HUDEP-2 (cell line): ENCODE measurements at regions not wholly inside any gene's neighbourhood (a gene's known extent, or its start where the extent isn't known, plus 50 kb on each side); places are given as distances from the start of the nearest gene placed in this dataset.
"Not testable (repeated sequence)": the region's sequence is repeated elsewhere in the genome, so short reads cannot be mapped to it uniquely, and the experiment has no call there.

Experiments
- DNase-seq, 76 experiments: peaks; one replicate each; lab custom pipeline; 2025; ENCODE audit not compliant: unreplicated experiment in 76 of 76; lab: John Stamatoyannopoulos, UW

DNA sequence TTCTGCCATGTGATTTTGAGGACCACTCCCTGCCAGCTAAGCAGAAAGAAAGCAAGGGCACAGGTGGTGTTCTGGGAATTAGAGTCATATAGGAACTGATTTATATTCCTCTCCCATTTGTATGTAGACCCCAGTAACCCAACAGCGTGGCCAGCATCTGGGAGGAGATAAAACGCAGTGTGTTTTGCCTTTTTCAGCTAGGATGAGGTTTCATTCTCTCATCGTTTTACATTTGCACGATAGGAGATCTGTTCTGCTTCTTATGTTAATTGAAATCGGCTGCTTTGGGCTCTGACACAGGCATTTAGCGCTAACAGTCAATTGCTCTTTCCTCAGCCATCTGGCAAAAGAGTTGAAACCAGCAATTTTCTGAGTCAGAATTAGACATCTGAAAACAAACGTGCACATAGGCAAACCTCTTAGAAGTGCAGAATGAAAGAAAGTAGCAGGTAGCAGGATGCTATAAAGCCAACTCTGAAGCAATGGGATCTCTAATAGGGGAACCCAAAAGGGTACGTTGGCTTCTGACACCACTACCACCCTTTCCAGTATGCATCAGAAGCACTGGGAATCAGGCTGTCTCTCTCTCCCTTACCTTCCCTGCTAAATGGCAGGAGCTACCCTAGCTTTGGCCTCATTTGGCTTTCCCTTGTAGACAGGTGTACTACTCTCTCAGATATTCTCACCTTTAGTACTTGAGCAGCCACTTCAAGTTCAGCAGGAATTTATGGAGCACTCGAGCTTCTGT lies 219.1 kb downstream of the PHLDA1 start:
- DNase-seq: no peak

DNA sequence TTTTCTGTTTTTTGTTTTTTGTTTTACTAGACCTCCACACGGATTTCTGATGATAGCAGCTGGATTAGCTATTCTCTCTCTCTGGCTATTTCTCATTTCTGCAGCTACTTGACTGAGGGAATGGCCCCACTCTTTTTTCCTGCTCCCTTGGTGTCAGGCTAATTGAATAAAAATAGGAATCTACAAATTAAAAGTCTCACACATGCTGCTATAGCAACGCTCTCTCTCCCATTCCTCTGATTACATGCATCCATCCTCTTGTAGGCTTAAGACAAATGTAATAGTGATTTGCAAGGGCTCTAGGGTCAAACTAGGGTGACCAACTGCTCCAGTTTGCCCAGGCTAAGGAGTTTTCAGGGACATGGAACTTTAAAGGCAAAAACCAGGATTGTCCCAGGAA lies 221.8 kb downstream of the PHLDA1 start:
- no peak for DNase-seq

DNA sequence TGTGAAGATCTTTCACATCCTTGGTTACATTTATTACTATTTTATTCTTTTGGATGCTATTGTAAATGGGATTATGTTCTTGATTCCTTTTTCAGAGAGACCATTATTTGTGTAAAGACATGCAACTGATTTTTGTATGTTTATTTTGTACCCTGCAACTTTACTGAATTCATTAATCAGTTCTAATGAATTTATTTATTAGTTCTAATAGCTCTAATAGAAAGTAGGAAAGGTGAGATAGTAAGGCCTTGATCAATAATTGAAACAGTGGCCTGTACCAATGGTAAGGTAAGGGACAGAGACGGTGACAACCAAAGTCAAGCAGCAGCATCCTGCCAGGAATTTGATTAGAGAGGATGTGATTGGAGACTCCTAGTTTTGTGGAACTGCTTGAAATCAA lies 224.1 kb downstream of the PHLDA1 start:
- no peak for DNase-seq

DNA sequence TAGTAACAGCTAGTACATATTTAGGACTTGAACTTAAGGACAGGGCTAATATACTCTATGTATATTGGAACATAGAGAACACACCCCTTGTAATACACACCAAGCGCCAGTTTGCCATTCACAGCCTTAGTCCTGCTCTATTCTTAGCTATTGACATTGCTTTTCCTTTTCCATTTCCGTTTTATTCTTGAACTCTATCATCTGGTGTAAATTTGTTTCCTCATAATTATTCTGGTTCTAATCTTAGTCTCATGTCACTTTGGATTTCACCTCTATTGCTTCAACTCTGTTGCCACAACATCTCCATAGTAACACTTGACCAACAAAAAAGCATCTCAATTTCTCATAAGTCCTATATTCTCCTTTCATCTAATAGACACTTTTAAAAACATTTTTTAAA lies 225.7 kb downstream of the PHLDA1 start:
- DNase-seq: no peak

DNA sequence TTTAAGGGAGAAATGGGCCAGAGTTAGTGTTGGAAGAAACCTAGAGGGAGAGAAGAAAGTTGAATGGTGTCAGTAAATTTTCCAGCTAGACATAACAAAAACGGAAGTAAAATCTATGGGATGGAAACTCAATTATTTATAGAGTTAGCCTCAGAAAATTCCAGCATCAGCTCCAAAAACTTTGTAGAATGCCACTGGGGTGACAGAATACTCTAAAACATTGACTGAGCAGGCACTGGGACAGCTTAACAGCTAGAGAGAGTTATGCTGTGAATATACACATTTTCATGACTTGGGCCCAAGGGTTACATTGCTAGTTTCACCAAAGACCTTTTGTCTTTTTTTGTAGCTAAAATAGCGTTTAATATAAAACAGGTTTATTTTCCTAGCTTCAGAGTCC lies 226.3 kb downstream of the PHLDA1 start:
- no peak for DNase-seq

DNA sequence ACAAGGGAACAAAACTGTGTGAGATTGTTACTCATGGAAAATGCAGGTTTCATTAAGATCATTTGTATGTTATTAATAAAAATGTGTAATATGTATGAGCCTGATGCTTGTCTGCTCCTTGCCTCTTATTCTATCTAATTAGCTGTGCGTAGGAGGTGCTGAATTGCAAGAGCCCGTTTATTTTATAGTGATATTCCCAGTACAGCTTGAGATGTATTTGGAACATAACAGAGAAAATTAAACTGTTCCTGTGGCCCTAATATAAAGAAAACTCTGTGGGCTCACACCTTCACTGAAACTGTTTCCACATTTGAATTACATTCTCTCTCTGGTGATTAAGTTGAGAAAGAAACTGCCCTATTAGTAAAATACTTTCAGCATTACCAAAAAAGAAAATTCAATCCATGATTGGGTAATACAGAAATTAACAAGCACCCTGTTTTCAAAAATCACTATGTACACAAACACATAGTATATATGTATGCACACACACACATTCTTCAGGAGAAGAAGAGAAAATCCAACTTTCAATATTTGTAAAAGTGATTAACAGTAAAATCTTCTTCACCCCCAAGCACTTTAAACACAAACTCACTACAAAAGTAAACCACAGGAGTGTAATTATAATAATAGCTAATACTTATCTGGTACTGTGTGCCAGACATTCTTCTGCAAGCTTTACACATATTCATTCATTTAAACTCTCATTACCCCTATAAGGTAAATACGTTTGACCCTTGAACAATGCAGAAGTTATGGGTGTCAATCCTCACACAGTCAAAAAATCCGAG lies 233.2 kb downstream of the PHLDA1 start:
- DNase-seq: no peak

DNA sequence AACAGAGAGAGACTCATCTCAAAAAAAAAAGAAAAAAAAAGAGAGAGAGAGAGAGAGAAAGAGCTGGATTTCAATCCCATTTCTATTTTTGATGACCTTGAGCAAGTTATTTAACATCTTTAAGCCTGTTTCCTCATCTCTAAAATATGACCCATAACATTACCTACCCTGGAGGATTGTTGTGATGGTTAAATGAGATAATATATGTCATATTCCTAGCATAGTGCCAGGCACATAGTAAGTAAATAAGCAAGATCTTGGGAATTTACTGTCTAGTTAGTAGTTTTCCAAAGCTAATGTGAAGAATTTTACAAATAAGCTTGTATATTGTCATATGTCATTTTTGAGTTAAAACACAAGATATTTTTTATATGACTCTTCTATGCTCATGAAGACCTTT lies 236.5 kb downstream of the PHLDA1 start:
- DNase-seq: no peak

DNA sequence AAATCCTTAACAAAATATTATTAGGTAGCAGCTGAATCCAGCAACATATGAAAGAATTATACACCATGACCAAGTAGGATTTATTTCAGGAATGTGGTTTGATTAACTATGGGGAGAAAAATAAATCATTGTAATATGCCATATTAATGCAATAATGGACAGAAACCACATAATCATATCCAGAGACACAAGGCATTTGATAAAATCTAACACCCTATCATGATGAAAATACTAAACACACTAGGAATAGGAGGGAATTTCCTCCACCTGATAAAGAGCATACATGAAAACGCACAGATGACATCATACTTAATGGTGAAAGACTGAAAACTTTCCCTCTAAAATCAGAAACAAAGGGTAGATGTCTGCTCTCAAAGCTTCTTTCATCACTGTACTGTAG lies 238.9 kb downstream of the PHLDA1 start:
- DNase-seq: no peak

DNA sequence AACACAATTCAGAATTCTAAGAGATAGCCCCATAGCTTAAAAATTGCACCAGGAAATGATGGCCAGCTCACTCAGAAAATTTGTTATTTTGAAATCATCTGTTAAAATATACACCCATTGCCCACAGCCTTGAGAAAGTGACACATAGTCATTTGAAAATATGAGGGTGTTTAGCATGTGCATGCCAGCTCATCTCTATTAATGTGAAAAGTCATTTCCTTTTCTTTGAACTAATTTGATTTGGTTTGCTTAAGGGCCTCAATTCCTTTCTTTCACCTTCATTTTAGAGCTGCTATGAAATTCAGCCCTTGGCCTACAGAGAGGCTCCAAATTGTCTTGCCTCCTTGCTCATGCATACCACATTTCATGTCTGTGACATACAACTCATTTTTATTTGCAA lies 241.4 kb downstream of the PHLDA1 start:
- no peak for DNase-seq

DNA sequence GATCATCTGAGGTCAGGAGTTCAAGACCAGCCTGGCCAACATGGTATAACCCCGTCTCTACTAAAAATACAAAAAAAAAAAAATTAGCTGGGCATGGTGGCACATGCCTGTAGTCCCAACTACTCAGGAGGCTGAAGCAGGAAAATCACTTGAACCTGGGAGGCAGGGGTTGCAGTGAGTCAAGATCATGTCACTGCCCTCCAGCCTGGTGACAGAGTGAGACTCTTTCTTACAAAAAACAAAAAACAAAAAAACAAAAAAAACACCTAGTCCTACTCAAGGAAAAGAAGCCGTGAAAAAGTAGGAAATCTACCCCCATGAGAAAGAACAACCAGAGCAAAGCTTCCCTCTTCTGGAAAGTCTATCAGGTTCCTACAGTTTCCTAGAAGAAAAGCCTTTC lies 244.4 kb downstream of the PHLDA1 start:
- not testable (repeated sequence) for DNase-seq

DNA sequence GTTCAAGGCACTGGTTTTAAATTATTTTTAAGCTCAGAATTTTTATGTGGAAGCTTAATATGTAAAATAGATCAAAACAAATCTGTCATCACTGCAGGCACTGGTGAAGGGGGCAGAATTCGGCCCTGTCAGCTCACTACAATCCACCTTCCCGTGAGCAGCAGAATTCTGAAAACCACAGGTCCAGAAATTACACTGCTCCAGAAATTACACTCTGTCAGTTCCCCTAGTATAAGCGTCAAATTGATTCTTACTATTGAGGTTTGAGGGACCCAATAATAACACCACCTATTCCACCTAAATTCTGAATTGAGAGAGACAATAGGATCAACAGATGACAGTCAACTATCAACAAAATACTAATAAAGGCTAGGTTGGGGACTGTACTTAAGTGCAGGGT lies 245.5 kb downstream of the PHLDA1 start:
- DNase-seq: no peak

DNA sequence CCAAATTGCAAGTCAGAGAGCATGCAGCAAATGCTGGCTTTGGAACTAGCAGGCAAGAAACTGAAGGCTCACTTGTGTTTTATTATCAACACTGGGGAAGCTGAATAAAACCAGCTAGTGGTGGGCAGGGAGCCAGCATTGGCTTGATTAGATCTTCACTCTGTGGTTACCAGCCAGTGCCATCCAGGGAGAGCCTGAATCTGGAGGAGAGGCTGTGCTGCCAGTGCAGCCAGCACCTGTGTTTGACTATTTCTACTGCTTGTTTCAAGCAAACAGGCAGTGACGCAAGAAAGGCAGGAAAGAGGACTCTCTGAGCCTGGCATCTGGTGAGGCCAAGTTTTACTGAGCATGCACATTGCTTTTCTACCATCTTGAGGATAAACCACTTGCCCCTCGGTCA lies 247.0 kb downstream of the PHLDA1 start:
- peak in 60 of 76 experiments; percentile 0 to 64 (median 25) for DNase-seq

DNA sequence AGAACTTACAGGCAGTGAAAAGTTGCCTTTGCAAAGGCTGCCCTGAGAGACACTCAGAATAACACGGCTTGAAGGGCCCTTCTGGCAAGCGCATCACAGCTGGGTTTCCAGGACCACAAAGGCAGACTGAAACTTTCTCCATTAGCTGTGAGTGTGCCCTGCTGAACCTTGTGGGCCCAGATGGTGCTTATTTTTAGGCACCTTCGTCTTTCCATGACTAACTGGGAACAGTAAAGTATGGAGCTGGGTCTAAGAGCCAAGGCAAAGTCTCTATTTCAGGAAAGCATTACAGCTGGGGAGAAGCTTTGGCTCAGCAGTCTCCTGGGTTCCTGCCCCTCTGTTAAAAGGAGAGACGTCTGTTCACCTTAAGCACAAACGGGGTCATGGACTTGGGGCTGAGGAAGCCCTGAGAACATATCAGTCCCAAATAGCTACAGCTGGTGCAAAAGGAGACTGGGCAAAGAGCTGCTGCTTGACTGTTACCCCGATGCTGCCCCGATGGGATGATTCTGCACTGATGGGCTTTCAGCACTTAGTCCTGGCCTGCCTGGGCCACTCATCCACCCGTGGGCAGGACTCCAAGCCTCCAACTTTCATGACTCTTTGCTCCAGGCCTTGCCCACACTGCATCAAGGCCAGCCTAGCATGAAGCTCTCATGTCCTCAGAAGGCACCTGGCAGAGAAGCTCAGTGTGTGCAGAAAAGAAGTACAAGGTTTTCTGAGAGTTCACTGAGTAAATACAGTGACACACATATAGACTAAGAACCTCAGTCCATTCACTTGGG lies 248.3 kb downstream of the PHLDA1 start:
- DNase-seq: no peak

DNA sequence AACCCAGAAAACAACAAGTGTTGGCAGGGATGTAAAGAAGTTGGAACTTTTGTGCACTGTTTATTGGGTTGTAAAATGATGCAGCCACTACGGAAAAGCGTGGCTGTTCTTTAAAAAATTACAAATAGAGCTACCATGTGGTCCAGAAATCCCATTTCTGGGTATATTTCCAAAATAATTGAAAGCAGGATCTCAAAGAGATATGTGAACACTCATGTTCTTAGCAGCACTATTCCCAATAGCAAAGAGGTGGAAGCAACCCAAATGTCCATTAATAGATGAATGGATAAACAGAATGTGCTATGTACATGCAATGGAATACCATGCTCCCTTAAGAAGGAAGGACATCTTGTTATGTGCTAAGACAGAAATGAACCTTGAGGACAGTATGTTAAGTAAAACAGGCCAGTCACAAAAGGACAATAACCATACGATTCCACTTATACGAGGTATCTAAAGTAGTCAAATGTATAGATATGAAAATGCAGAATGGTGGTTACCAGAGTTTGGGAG lies 249.5 kb downstream of the PHLDA1 start:
- DNase-seq: no peak

DNA sequence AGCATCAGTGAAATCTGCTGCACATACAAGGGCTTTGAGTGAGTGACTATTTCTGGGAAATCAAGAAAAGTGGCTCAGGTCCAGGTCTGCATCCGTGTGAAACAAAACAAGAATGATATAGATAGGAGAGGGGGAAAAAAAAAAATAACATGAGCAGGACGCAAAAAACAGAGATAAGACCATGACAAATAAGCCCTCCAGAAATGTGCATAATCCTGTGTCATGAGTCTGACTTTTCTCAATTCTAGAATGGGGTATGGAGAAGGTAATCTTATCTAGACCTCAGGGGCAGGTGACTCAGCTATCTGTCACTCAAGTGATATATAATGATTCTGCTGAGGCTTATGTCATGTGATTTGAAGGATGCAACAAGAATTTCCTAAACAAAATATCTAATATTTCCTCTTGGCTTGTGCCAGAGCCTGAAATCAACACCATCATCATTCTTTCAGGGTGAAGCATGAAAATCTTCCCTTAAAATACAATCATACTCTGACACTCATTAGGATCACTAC lies 250.0 kb downstream of the PHLDA1 start:
- DNase-seq: peak in 8 of 76 experiments; percentile 0 to 41 (median 18)

DNA sequence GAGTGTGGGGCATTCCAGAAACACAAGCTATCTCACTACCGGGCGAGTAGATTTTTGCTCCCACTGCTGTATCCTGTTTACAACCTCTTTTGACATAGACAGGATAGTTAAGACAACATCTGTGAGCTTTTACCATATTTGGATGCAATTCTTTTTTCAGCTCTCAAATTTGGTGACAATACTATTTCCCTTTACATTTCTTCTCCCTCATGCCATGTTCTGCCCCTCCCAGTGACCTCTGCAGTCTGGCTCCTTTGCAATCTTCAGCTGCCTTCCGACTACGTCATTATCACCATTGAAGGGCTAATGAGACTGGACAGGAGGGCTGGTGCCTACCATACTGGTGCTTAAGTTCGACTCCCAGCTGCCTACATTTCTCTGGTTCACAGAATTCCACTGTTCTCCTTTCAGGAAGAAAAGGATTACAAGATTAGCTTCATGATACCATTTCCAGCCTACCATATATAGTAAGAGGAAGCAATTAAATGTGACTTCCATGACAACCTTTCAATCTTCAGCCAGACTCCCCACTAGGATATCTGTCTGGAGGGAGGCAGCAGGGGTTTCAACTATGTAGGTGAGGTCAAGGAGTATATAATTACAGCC lies 251.6 kb downstream of the PHLDA1 start:
- DNase-seq: no peak

DNA sequence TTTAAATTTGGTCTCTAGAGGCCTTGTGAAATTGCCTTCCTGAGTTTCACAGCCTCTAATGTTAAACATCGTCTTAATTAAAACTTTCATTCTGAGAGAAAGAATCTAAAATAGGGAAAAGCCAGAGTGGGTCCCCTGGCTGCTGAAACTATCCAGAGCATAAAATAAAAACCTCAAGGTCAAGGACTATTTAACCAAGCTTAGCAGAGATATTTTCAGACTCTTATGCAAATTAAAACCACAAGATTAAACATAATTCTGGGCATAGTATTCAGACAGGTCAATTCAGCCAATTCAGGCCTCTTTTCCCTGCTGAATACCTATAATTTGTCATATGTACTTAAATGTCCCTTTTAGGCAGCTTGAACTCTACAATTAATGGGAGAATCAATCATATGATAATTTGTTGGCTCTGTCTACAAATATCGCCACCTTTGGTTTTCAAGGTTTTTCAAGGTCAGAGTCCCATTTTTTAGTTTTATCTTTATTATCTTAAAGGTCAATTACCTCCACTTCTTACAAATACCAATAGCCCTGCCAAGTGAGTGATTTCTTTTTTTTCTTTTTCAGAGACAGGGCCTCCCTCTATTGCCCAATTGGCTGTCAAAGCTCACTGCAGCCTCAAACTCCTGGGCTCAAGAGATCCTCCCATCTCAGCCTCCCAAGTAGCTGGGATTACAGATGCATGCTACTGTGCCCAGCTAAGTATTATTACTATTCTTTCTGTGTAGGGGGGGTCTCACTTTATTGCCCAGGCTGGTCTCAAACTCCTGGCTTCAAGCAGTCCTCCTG lies 257.1 kb downstream of the PHLDA1 start:
- no peak for DNase-seq

DNA sequence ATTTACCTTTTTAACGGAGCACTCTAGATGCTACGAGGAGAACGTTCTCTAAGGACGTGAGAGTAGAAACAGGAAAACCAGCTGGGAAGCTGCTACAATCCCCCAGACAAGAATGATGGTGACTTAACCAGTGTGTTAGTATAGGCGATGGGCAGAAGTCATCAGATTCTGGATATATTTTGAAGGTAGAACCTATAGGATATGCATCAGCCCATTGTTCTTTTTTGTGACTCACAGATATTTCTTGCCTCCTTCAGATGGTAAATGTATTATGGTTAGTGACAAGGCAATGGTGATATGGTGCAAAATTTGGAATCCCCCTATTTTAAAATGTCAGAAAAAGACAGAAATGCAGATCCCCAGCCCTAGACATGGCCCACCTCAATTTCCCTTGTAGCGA lies 258.2 kb downstream of the PHLDA1 start:
- no peak for DNase-seq

DNA sequence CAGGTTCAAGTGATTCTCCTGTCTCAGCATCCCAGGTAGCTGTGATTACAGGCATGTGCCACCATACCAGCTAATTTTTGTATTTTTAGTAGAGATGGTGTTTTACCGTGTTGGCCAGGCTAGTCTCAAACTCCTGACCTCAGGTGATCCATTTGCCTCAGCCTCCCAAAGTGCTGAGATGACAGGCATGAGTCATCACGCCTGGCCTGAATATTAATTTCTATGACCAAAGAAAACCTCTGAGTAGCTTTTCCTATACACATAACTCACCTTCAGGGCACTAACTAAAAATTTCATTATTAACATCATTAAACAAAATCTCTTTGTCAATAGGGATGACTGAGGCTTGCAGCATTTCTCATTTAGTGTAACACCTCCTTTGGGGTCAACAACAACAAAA lies 259.6 kb upstream of the KRR1 start:
- DNase-seq: no peak

DNA sequence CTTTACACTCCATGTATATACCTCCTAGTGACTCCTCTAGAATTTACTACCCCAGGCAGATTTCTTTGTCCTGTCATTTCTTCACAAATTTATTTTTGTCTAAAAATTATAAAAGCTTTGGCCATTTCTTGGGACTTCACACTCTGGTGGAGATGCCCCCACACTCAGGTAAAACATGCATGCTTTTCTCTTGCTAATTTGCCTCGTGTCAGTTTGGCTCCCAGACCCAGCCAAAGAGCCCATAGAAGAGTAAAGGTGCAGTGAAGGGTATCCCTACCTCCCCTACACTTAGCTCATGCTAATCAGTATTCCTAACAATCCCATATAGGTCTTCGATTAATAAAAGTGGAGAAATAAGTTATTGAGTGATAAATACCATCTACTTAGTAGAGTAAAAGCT lies 256.5 kb upstream of the KRR1 start:
- DNase-seq: no peak
